DND-41 (cell line): ENCODE measurements at regions not wholly inside any gene's neighbourhood (a gene's known extent, or its start where the extent isn't known, plus 50 kb on each side); places are given as distances from the start of the nearest gene placed in this dataset.

Source experiments
- ATAC-seq: fragments of 200-7000 bp; cut with Tn5 transposase; 3 replicates; pipeline ENCODE4 v1.9.1; 2021; ENCODE audit warnings: low read depth; ENCODE audit not compliant: insufficient read depth
- DNase-seq: peaks from one replicate; pipeline ENCODE4 v3.0.0-alpha.2; 2020
- H2AFZ ChIP-seq: 2 replicates; pipeline ENCODE4 v1.6.0; 2012; ENCODE audit warnings: low read depth, low read length
- H3K27ac ChIP-seq: 2 replicates; pipeline ENCODE4 v1.5.1; 2012; ENCODE audit warnings: low read length, inconsistent platforms
- H3K27me3 ChIP-seq: fragments of 200-600 bp; sonication (generic); 2 replicates; pipeline ENCODE4 v1.6.0; 2012; ENCODE audit warnings: low read length, mild to moderate bottlenecking, inconsistent platforms; ENCODE audit not compliant: insufficient read depth, poor library complexity
- H3K36me3 ChIP-seq: 2 replicates; pipeline ENCODE4 v1.5.1; 2012; ENCODE audit warnings: low read length, inconsistent platforms; ENCODE audit not compliant: insufficient read depth
- H3K4me1 ChIP-seq: 2 replicates; pipeline ENCODE4 v1.5.1; 2012; ENCODE audit warnings: mild to moderate bottlenecking, low read length; ENCODE audit not compliant: insufficient read depth
- H3K4me2 ChIP-seq: 2 replicates; pipeline ENCODE4 v1.6.0; 2012; ENCODE audit warnings: mild to moderate bottlenecking, moderate library complexity, low read length, inconsistent platforms; ENCODE audit not compliant: insufficient read depth
- H3K4me3 ChIP-seq, 2 experiments: fragments of 200-600 bp in 1 of 2; shearing (Covaris generic) in 1 of 2; 2 replicates each; pipeline ENCODE4 v1.5.1; 2012 to 2016; ENCODE audit warnings: inconsistent platforms in 2 of 2, low read length in 2 of 2, mild to moderate bottlenecking in 2 of 2, low read depth in 1 of 2, moderate library complexity in 1 of 2
- H3K79me2 ChIP-seq: 2 replicates; pipeline ENCODE4 v1.6.0; 2012; ENCODE audit warnings: low read length, inconsistent platforms; ENCODE audit not compliant: insufficient read depth
- H3K9ac ChIP-seq: 2 replicates; pipeline ENCODE4 v1.6.0; 2012; ENCODE audit warnings: low read depth, mild to moderate bottlenecking, inconsistent platforms, low read length, moderate library complexity
- H3K9me3 ChIP-seq: 2 replicates; pipeline ENCODE4 v1.5.1; 2012; ENCODE audit warnings: low read length, moderate library complexity, mild to moderate bottlenecking, inconsistent platforms; ENCODE audit not compliant: insufficient read depth, severe bottlenecking
- H4K20me1 ChIP-seq: 2 replicates; pipeline ENCODE4 v1.6.0; 2012; ENCODE audit warnings: low read length; ENCODE audit not compliant: insufficient read depth
- CTCF ChIP-seq: IDR thresholded peaks from 2 replicates; pipeline ENCODE4 v1.5.1; 2012; ENCODE audit warnings: borderline replicate concordance, low read length, moderate library complexity, mild to moderate bottlenecking; ENCODE audit not compliant: poor library complexity, severe bottlenecking; ENCODE audit errors: extremely low read depth
- EZH2 ChIP-seq: IDR thresholded peaks from 3 replicates; pipeline ENCODE4 v1.6.1; 2012; ENCODE audit warnings: borderline replicate concordance, low read depth, mild to moderate bottlenecking, moderate library complexity, low read length, inconsistent platforms; ENCODE audit not compliant: severe bottlenecking

- Histone ChIP-seq H4K20me1 (no peaks in the 10 kb centered on the region), H3K27me3 (no peaks in the 10 kb centered on the region), H3K27ac (no peak overlapping the region), H3K4me2 (no peak overlapping the region), H3K4me3 (no peak overlapping the region), H3K4me1 (no peaks in the 10 kb centered on the region), H3K9ac (no peak overlapping the region), H3K9me3 (no peaks in the 10 kb centered on the region), H3K79me2 (no peaks in the 10 kb centered on the region), H3K36me3 (no peaks in the 10 kb centered on the region), H2AFZ (no peak overlapping the region)
- no peak for TF ChIP-seq CTCF
- ATAC-seq, result no peak
- DNase-seq, result no peak
Measured at GRCh38 chr2:49515996-49516782, 361.9 kb upstream of the FSHR start.

- no peak for DNase-seq
- no peaks in the 10 kb centered on the region for H3K36me3 ChIP-seq
- no peak for ATAC-seq
- no peak overlapping the region for H3K4me3 ChIP-seq
- no peaks in the 10 kb centered on the region for H3K4me1 ChIP-seq
- no peaks in the 10 kb centered on the region for H3K79me2 ChIP-seq
- H2AFZ ChIP-seq, result no peak overlapping the region
- no peak overlapping the region for H3K4me2 ChIP-seq
- H3K27ac ChIP-seq, result no peak overlapping the region
- no peaks in the 10 kb centered on the region for H3K27me3 ChIP-seq
- H3K9ac ChIP-seq, result no peak overlapping the region
- TF ChIP-seq EZH2 (no peak), CTCF (no peak)
- H3K9me3 ChIP-seq, result no peaks in the 10 kb centered on the region
- no peaks in the 10 kb centered on the region for H4K20me1 ChIP-seq
Measured at GRCh38 chr2:49514201-49514600, 359.9 kb upstream of the FSHR start.

GRCh38 chr2:49490710-49491109, 336.4 kb upstream of the FSHR start:
- DNase-seq (peak; percentile 11), ATAC-seq (no peak)
- no peaks in the 10 kb centered on the region for H3K27me3 ChIP-seq
- no peak overlapping the region for H3K4me2 ChIP-seq
- H3K79me2 ChIP-seq, result no peaks in the 10 kb centered on the region
- no peak overlapping the region for H3K9ac ChIP-seq
- no peaks in the 10 kb centered on the region for H3K36me3 ChIP-seq
- H3K4me1 ChIP-seq, result no peaks in the 10 kb centered on the region
- no peak overlapping the region for H2AFZ ChIP-seq
- no peaks in the 10 kb centered on the region for H3K9me3 ChIP-seq
- TF ChIP-seq EZH2, result no peak
- peak; percentile 59 for TF ChIP-seq CTCF
- no peak overlapping the region for H3K4me3 ChIP-seq
- H3K27ac ChIP-seq, result no peak overlapping the region
- no peaks in the 10 kb centered on the region for H4K20me1 ChIP-seq

GRCh38 chr2:49487139-49487538, 332.8 kb upstream of the FSHR start:
- TF ChIP-seq CTCF (no peak), EZH2 (no peak)
- no peaks in the 10 kb centered on the region for H3K36me3 ChIP-seq
- no peak for ATAC-seq

More at GRCh38 chr2:49487139-49487538, 332.8 kb upstream of the FSHR start:
- H3K4me1 ChIP-seq, result no peaks in the 10 kb centered on the region
- H2AFZ ChIP-seq, result no peak overlapping the region
- H3K9ac ChIP-seq, result no peak overlapping the region
- no peaks in the 10 kb centered on the region for H4K20me1 ChIP-seq
- no peaks in the 10 kb centered on the region for H3K79me2 ChIP-seq
- H3K4me3 ChIP-seq, result no peak overlapping the region
- DNase-seq, result no peak
- H3K27me3 ChIP-seq, result no peaks in the 10 kb centered on the region
- H3K9me3 ChIP-seq, result no peaks in the 10 kb centered on the region
- H3K4me2 ChIP-seq, result no peak overlapping the region
- no peak overlapping the region for H3K27ac ChIP-seq
